GM12878 (cell line): ENCODE measurements at regions not wholly inside any gene's neighbourhood (a gene's known extent, or its start where the extent isn't known, plus 50 kb on each side); places are given as distances from the start of the nearest gene placed in this dataset.

Source experiments
- ATAC-seq: fragments of 200-7000 bp; cut with Tn5 transposase; 3 replicates; pipeline ENCODE4 v1.9.1; 2020; ENCODE audit warnings: mild to moderate bottlenecking, moderate library complexity
- BruUV-seq: library from RNA; stranded (reverse); fragments of 400-500 nt; replicated peaks from 2 replicates; lab custom pipeline; 2021; lab: Mats Ljungman, UMichigan
- CTCF ChIA-PET: fragments of 300-600 bp; sonication (Branson Sonifier 250); formaldehyde crosslinking; extraction: SDS; loops from one replicate; lab custom pipeline; 2021; ENCODE audit warnings: inconsistent platforms; lab: Yijun Ruan, JAX
- POLR2A ChIA-PET: fragments of 350-600 bp; formaldehyde crosslinking; extraction: SDS; loops from one replicate; lab custom pipeline; 2021; ENCODE audit warnings: inconsistent platforms; lab: Charles Lee
- RAD21 ChIA-PET: fragments of 300-600 bp; sonication (Branson Sonifier 250); formaldehyde crosslinking; loops from one replicate; lab custom pipeline; 2023; ENCODE audit warnings: antibody characterized with exemption; ENCODE audit not compliant: unreplicated experiment; lab: Charles Lee
- SMC1A ChIA-PET: fragments of 300-600 bp; sonication (Branson Sonifier 250); formaldehyde crosslinking; loops from one replicate; lab custom pipeline; 2023; ENCODE audit not compliant: unreplicated experiment, uncharacterized antibody; lab: Charles Lee
- DNase-seq: peaks from one replicate; pipeline ENCODE4 v3.0.0-alpha.2; 2011; ENCODE audit warnings: low read depth, low spot score
- FAIRE-seq: peaks from 3 replicates; lab custom pipeline; 2011; peaks lifted over from hg19 to GRCh38; lab: Jason Lieb, UNC
- H2AFZ ChIP-seq: 2 replicates; pipeline ENCODE4 v1.6.0; 2011; ENCODE audit warnings: low read depth, low read length, control low read depth; ENCODE audit not compliant: control insufficient read depth
- H3K27ac ChIP-seq: 2 replicates; pipeline ENCODE4 v1.5.1; 2011; ENCODE audit warnings: control low read depth; ENCODE audit not compliant: control insufficient read depth, insufficient read depth
- H3K27me3 ChIP-seq, 2 experiments: replicated peaks in 1 of 2; 2 replicates each; pipeline versions ENCODE4 v1.6.0 to v1.6.1; 2011; ENCODE audit warnings: low read length in 1 of 2; ENCODE audit not compliant: control insufficient read depth in 2 of 2, insufficient read depth in 2 of 2
- H3K36me3 ChIP-seq, 2 experiments: 2 replicates each; pipeline ENCODE4 v1.5.1; 2011; ENCODE audit warnings: low read length in 1 of 2; ENCODE audit not compliant: control insufficient read depth in 2 of 2, insufficient read depth in 2 of 2
- H3K4me1 ChIP-seq: 2 replicates; pipeline ENCODE4 v1.6.1; 2011; ENCODE audit warnings: mild to moderate bottlenecking, low read length, moderate library complexity, mixed read lengths; ENCODE audit not compliant: control insufficient read depth, insufficient read depth
- H3K4me2 ChIP-seq: 2 replicates; pipeline ENCODE4 v1.6.0; 2011; ENCODE audit warnings: control low read depth; ENCODE audit not compliant: control insufficient read depth, insufficient read depth
- H3K4me3 ChIP-seq: fragments of 200-600 bp; sonication (generic); 2 replicates; pipeline ENCODE4 v1.5.1; 2016
- H3K79me2 ChIP-seq: 2 replicates; pipeline ENCODE4 v1.6.0; 2011; ENCODE audit warnings: low read length; ENCODE audit not compliant: control insufficient read depth, insufficient read depth
- H3K9ac ChIP-seq: 2 replicates; pipeline ENCODE4 v1.8.0; 2011; ENCODE audit warnings: low read length, control low read depth, mixed read lengths; ENCODE audit not compliant: control insufficient read depth, insufficient read depth
- H3K9me3 ChIP-seq: replicated peaks from 3 replicates; pipeline ENCODE4 v1.5.1; 2011; ENCODE audit warnings: mild to moderate bottlenecking, low read length; ENCODE audit not compliant: control insufficient read depth, insufficient read depth
- H4K20me1 ChIP-seq: 2 replicates; pipeline ENCODE4 v1.6.0; 2011; ENCODE audit not compliant: control insufficient read depth, insufficient read depth
- BRCA1 ChIP-seq: IDR thresholded peaks from 2 replicates; pipeline ENCODE4 v1.6.1; 2011; ENCODE audit warnings: low read depth, low read length, improper control_type of control experiment
- CHD2 ChIP-seq: IDR thresholded peaks from 2 replicates; pipeline ENCODE4 v1.6.1; 2011; ENCODE audit warnings: low read depth, low read length, improper control_type of control experiment, borderline replicate concordance
- ETV6 ChIP-seq, 2 experiments: fragments of 450-650 bp in 1 of 2; IDR thresholded peaks in 1 of 2; conservative IDR thresholded peaks in 1 of 2; 2 replicates each; pipeline ENCODE4 v1.6.1; 2014; ENCODE audit warnings: antibody characterized with exemption in 1 of 2, borderline replicate concordance in 1 of 2, low read depth in 1 of 2, mild to moderate bottlenecking in 1 of 2, moderate library complexity in 1 of 2
- FOXM1 ChIP-seq: IDR thresholded peaks from 2 replicates; pipeline ENCODE4 v1.6.1; 2012; ENCODE audit warnings: low read depth, mild to moderate bottlenecking, inconsistent platforms, low read length, moderate library complexity
- HSF1 ChIP-seq: fragments of 150-350 bp; IDR thresholded peaks from 2 replicates; pipeline ENCODE4 v1.6.1; 2014; ENCODE audit warnings: mild to moderate bottlenecking, low read depth, low read length
- NR2F1 ChIP-seq: fragments of 450-650 bp; conservative IDR thresholded peaks from 2 replicates; pipeline ENCODE4 v1.6.1; 2017; ENCODE audit warnings: mild to moderate bottlenecking
- PAX5 ChIP-seq: IDR thresholded peaks from 2 replicates; pipeline ENCODE4 v1.6.1; 2011; ENCODE audit warnings: low read depth, low read length, borderline replicate concordance
- PML ChIP-seq: IDR thresholded peaks from 2 replicates; pipeline ENCODE4 v1.6.1; 2012; ENCODE audit warnings: low read length, inconsistent platforms
- SMC3 ChIP-seq: IDR thresholded peaks from 2 replicates; pipeline ENCODE4 v1.6.1; 2011; ENCODE audit warnings: low read length, improper control_type of control experiment, borderline replicate concordance
- SP1 ChIP-seq: IDR thresholded peaks from one replicate; pipeline ENCODE4 v1.6.1; 2011; ENCODE audit warnings: low read depth, low read length
- SPI1 ChIP-seq: IDR thresholded peaks from 2 replicates; pipeline ENCODE4 v1.6.1; 2011; ENCODE audit warnings: low read depth, mild to moderate bottlenecking, low read length, moderate library complexity, borderline replicate concordance; ENCODE audit not compliant: insufficient read depth
- SRF ChIP-seq, 2 experiments: IDR thresholded peaks; 2 replicates each; pipeline ENCODE4 v1.6.1; 2011; ENCODE audit warnings: low read depth in 2 of 2, low read length in 2 of 2, mild to moderate bottlenecking in 1 of 2, moderate library complexity in 1 of 2
- TBL1XR1 ChIP-seq: IDR thresholded peaks from 2 replicates; pipeline ENCODE4 v1.6.1; 2012; ENCODE audit warnings: low read depth, low read length, improper control_type of control experiment
- ZNF274 ChIP-seq: IDR thresholded peaks from one replicate; pipeline ENCODE4 v1.8.0; 2011; ENCODE audit not compliant: insufficient read length, insufficient read depth
- ZNF384 ChIP-seq: IDR thresholded peaks from 2 replicates; pipeline ENCODE4 v1.6.1; 2012; ENCODE audit warnings: low read depth, mild to moderate bottlenecking, low read length, improper control_type of control experiment, borderline replicate concordance
- WGBS: methylation state at CpG from one replicate; pipeline ENCODE4 v1.1.6; 2016; ENCODE audit warnings: low lambda C conversion rate; ENCODE audit not compliant: insufficient replicate concordance, insufficient coverage; ENCODE audit errors: missing lambda C conversion rate; 5-methylcytosine and 5-hydroxymethylcytosine counted together
- in situ Hi-C: fragments of 300-500 bp; cut with MboI; formaldehyde crosslinking; loops from 9 replicates; pipeline ENCODE4 v1.14.3; 2018; ENCODE audit warnings: mixed read lengths
- intact Hi-C: fragments of 100-400 bp; cut with micrococcal nuclease; formaldehyde crosslinking; loops from one replicate; pipeline ENCODE4 v1.14.2; 2022; ENCODE audit not compliant: unreplicated experiment
- TF ChIP-seq, protein P1 (sequence below): IDR thresholded peaks from 2 replicates; pipeline ENCODE4 v1.6.1; 2012; ENCODE audit warnings: low read depth, low read length, improper control_type of control experiment

GRCh38 chr2:129575431-129575830 is 404.0 kb upstream of the RAB6C start:
- ChIA-PET CTCF (no interaction called here), POLR2A (no interaction called here), SMC1A (no interaction called here), RAD21 (no interaction called here)
- BruUV-seq: no TSS peak
- ATAC-seq: no peak
- Histone ChIP-seq H3K79me2 (no peaks in the 10 kb centered on the region), H3K9me3 (no peaks in the 10 kb centered on the region), H3K27me3 (no peaks in the 10 kb centered on the region), H3K36me3 (no peaks in the 10 kb centered on the region), H4K20me1 (no peaks in the 10 kb centered on the region), H3K27ac (no peak overlapping the region)
- intact Hi-C loops: no loop called here
- no peak for TF ChIP-seq FOXM1
- TF ChIP-seq SMC3: no peak
- TF ChIP-seq SRF (IDR thresholded peaks at IDR 0.05; ENCODE audit: low read depth in 2 of 2, low read length in 2 of 2): no peak
- TF ChIP-seq PML: no peak
- TF ChIP-seq SP1: no peak
- TF ChIP-seq PAX5: no peak
- no peak for TF ChIP-seq ZNF274
- no peak for TF ChIP-seq SPI1
- TF ChIP-seq HSF1: no peak
- TF ChIP-seq ETV6 (conservative IDR thresholded peaks at IDR 0.05 in 1 of 2, IDR thresholded peaks at IDR 0.05 in 1 of 2; ENCODE audit: borderline replicate concordance in 1 of 2, low read depth in 1 of 2): no peak
- no peak for TF ChIP-seq BRCA1
- TF ChIP-seq, protein P1, sequence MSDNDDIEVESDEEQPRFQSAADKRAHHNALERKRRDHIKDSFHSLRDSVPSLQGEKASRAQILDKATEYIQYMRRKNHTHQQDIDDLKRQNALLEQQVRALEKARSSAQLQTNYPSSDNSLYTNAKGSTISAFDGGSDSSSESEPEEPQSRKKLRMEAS: no peak
- TF ChIP-seq CHD2: no peak
- TF ChIP-seq ZNF384: no peak
- no peak for TF ChIP-seq NR2F1
- no peak for TF ChIP-seq TBL1XR1
- TF ChIP-seq, all 136 proteins: peak for 0
- 0% methylated on average over 2 of the region's 2 CpGs for WGBS
- H2AFZ ChIP-seq: no peak overlapping the region
- no peak overlapping the region for H3K9ac ChIP-seq
- no peak overlapping the region for H3K4me3 ChIP-seq
- DNase-seq (no peak), FAIRE-seq (no peak)
- H3K4me2 ChIP-seq: no peak overlapping the region
- in situ Hi-C loops: no loop called here
- no peaks in the 10 kb centered on the region for H3K4me1 ChIP-seq
